GM12875 (cell line): ENCODE measurements at regions not wholly inside any gene's neighbourhood (a gene's known extent, or its start where the extent isn't known, plus 50 kb on each side); places are given as distances from the start of the nearest gene placed in this dataset.

ENCODE experiments used
- H3K4me3 ChIP-seq: one replicate; pipeline ENCODE4 v1.5.1; 2011; ENCODE audit warnings: low read depth, low read length, control low read depth
- TF ChIP-seq, protein P1 (sequence below): IDR thresholded peaks from 2 replicates; pipeline ENCODE4 v1.5.1; 2011; ENCODE audit warnings: low read depth, mild to moderate bottlenecking, control low read depth, inconsistent platforms, low read length, moderate library complexity, borderline replicate concordance; ENCODE audit not compliant: insufficient read depth

DNA sequence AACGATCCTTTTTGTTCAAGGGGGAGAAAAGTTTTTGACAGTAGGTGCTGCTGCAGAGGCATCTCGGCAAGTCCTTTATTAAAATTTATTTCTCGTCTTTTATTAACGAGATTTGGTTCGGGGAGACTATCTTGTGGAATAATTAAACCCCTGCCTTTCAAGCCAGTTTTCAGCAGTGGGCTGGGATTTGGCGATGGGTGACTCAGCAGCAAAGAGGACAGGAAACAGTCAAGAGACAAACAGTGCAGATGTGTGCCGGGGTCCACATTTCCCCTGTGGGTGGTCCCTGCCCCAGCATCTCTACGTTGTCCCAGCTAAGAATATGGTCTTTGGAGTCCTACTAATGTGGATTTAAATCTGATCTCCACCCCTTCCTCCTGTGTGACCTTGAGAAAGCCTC, 282.8 kb downstream of the CDH26 start:
- TF ChIP-seq, protein P1, sequence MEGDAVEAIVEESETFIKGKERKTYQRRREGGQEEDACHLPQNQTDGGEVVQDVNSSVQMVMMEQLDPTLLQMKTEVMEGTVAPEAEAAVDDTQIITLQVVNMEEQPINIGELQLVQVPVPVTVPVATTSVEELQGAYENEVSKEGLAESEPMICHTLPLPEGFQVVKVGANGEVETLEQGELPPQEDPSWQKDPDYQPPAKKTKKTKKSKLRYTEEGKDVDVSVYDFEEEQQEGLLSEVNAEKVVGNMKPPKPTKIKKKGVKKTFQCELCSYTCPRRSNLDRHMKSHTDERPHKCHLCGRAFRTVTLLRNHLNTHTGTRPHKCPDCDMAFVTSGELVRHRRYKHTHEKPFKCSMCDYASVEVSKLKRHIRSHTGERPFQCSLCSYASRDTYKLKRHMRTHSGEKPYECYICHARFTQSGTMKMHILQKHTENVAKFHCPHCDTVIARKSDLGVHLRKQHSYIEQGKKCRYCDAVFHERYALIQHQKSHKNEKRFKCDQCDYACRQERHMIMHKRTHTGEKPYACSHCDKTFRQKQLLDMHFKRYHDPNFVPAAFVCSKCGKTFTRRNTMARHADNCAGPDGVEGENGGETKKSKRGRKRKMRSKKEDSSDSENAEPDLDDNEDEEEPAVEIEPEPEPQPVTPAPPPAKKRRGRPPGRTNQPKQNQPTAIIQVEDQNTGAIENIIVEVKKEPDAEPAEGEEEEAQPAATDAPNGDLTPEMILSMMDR: no peak
- no peak overlapping the region for H3K4me3 ChIP-seq

DNA sequence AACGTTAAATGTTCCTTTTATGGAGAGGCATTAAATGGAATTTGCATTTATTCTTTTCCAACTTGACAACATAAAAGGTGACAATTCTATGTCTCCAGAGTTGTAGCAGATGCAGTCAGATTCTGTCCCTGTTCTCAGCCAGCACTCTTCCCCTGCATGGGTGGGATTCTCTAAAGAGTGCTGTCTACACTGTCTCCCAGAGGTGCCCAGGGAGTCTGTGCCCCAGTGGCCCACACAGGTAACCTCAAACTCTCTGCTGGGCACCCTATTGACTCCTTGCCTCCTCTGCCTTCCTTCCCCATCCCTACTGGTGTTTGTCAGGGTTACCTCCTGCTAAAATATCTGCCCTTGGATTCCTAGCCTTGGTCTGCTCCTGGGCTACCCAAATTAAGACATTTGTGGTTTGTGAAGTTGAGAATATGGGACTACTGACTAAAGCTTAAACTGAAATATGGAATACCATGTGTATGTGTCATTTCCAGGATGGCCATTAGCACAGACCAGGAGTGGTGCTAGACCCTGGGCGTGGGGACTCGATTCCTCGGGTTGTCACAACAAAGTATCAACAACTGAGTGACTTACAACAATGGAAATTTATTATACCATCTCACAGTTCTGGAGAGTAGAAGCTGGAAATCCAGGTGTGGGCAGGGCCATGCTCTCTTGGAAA, 284.7 kb downstream of the CDH26 start:
- TF ChIP-seq, protein P1: no peak
- no peak overlapping the region for H3K4me3 ChIP-seq

DNA sequence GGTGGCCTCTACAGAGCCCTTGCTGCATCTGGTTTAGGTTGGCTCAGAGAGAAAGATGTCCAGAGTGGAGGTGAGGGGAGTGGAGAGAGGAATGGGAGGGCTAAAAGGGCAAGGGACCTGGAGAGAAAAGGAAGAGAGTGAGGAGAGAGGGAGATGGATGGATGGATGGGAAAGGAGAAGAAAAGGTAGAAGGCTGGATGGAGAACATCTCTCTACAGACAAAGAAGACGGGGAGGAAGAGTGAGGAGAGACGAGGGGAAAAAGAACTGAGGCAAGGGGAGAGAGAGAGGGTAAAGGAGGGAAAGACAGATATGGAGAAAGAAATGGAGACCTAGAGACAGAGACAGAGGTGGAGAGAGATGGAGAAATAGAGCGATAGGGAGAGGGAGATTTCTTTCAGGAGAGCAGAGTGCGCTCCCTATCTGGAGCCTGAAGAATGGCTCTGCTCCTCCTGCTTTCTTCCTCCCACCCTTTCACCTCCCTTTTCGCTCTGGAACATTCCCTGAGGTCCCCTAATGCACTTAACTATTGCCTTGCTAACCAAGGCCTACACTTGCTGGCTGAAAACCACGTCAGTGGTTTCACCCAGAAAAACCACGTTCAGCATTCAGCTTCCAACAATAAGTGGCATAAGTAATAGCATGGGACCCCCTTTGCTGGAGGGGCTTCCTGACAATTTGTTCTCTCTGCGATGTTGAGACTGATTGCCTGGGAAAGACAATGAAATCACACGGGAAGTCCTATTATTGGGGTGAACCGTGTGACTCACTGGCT, 286.3 kb downstream of the CDH26 start:
- H3K4me3 ChIP-seq: no peak overlapping the region
- TF ChIP-seq, protein P1: no peak

DNA sequence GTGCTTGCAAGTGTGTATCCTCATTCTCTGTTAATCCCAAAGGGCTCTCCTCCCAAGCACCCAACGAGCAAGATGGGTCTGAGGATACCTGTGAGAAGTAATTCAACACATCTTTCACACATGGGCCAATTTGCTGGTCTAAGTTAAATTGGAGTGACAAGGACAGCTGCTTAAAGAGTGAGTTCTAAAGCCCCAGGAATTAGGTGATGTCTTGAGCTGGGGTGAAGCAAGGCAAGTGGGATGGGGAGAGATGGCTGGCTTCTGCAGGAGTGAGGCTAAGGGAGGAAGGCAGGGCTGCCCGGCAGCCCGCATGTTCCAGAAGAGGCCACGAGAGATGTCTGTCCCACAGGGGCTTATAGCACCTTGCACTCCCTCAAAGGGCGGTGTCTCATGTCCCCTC, 288.5 kb downstream of the CDH26 start:
- H3K4me3 ChIP-seq: no peak overlapping the region
- TF ChIP-seq, protein P1: no peak

DNA sequence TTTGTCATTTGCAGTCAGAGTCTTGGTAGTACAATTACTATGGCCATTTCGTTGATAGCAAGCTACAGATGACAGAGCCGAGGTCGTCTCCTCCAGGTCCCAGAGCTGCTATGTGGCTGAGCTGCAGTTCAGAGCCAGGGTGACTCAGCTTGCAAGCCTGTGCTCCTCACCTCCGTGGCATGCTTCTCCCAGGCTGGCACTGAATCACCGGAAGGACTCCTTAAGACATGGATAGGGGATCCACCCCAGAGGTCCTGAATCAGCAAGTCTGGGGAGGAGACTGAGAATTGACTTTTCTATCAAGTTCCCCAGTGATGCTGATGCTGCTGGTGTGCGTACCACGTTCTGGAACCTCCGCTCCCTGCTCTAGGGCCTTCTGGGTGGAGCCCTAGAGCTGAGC, 291.2 kb downstream of the CDH26 start:
- TF ChIP-seq, protein P1: no peak
- H3K4me3 ChIP-seq: no peak overlapping the region

DNA sequence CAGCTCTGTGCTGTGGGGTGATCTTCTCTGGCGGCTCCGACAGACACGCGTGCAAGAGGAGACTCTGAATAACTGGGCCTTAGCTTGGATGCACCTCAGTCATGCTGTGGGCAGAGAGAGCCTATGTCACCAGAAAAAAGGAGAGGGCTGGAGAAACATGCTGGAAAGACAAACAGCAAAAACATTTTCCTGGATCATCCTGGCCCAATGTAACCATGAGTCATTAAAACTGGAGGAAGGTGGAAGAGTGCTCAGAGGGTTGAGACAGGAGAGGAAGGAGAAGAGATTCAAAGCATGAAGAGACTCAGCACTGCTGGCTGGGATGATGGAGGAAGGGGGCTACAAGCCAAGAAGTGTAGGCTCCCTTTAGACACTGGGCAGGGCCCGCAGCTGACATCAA, 292.0 kb downstream of the CDH26 start:
- TF ChIP-seq, protein P1: no peak

DNA sequence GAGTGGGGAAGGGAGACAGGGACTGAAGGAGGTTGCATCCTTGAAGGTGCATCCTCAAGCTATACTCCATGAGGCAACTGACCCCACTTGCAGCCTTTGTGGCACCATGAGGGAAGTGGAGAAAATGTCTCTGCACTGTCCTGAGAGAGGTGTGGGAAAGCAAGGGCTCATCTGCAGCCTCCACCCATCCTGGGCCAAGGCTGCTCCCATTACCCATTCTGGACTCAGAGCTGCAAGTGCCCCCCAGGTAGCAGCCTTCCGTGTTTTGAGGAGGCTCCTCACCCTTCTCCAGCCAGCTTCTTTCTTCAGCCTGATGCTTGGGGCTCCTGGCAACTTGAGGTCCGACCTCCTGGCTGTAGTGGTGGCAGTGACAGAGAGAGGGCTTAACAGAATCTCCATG, 294.6 kb downstream of the CDH26 start:
- no peak overlapping the region for H3K4me3 ChIP-seq
- TF ChIP-seq, protein P1: no peak

More for the DNA sequence above, 292.0 kb downstream of the CDH26 start:
- no peak overlapping the region for H3K4me3 ChIP-seq
